HL-60/S4 (cell line): ENCODE measurements at regions not wholly inside any gene's neighbourhood (a gene's known extent, or its start where the extent isn't known, plus 50 kb on each side); places are given as distances from the start of the nearest gene placed in this dataset.
"Not testable (repeated sequence)": the region's sequence is repeated elsewhere in the genome, so short reads cannot be mapped to it uniquely, and the experiment has no call there.

ENCODE experiments used
- in situ Hi-C: fragments of 300-500 bp; cut with MboI; formaldehyde crosslinking; loops from 2 replicates; pipeline ENCODE4 v1.14.3; 2022; ENCODE audit warnings: low sequenced_read_pairs

GRCh38 chr16:16930309-16931000 is 540.3 kb downstream of the XYLT1 start:
- in situ Hi-C loops = no loop called here

- in situ Hi-C loops = no loop called here
Observed at GRCh38 chr16:16933861-16934260, 536.9 kb downstream of the XYLT1 start.

GRCh38 chr16:16934660-16935059 is 536.1 kb downstream of the XYLT1 start:
- in situ Hi-C loops = no loop called here

- in situ Hi-C loops = not testable (repeated sequence)
Observed at GRCh38 chr16:16935909-16936308, 534.9 kb downstream of the XYLT1 start.

GRCh38 chr16:16937576-16937975 is 533.2 kb downstream of the XYLT1 start:
- in situ Hi-C loops = no loop called here

GRCh38 chr16:16938009-16938408 is 532.8 kb downstream of the XYLT1 start:
- in situ Hi-C loops = no loop called here

- in situ Hi-C loops = no loop called here
Observed at GRCh38 chr16:16938980-16939379, 531.8 kb downstream of the XYLT1 start.

- in situ Hi-C loops = no loop called here
Observed at GRCh38 chr16:16940351-16940750, 530.4 kb downstream of the XYLT1 start.

- in situ Hi-C loops = not testable (repeated sequence)
Observed at GRCh38 chr16:16942849-16943248, 527.9 kb downstream of the XYLT1 start.

GRCh38 chr16:16945207-16945606 is 525.6 kb downstream of the XYLT1 start:
- in situ Hi-C loops = no loop called here

GRCh38 chr16:16956376-16956775 is 514.4 kb downstream of the XYLT1 start:
- in situ Hi-C loops = no loop called here

GRCh38 chr16:16960785-16961184 is 510.0 kb downstream of the XYLT1 start:
- in situ Hi-C loops = no loop called here

GRCh38 chr16:16966439-16966838 is 504.3 kb downstream of the XYLT1 start:
- in situ Hi-C loops = no loop called here

GRCh38 chr16:16971042-16971441 is 499.7 kb downstream of the XYLT1 start:
- in situ Hi-C loops = no loop called here

GRCh38 chr16:16972831-16973230 is 497.9 kb downstream of the XYLT1 start:
- in situ Hi-C loops = no loop called here

GRCh38 chr16:16973707-16974591 is 496.8 kb downstream of the XYLT1 start:
- in situ Hi-C loops = no loop called here

- in situ Hi-C loops = no loop called here
Observed at GRCh38 chr16:16982614-16983013, 488.1 kb downstream of the XYLT1 start.

GRCh38 chr16:16983582-16983981 is 487.2 kb downstream of the XYLT1 start:
- in situ Hi-C loops = no loop called here

- in situ Hi-C loops = not testable (repeated sequence)
Observed at GRCh38 chr16:16984091-16984490, 486.7 kb downstream of the XYLT1 start.

GRCh38 chr16:16985707-16986106 is 485.1 kb downstream of the XYLT1 start:
- in situ Hi-C loops = no loop called here

GRCh38 chr16:16988963-16989362 is 481.8 kb downstream of the XYLT1 start:
- in situ Hi-C loops = no loop called here

- in situ Hi-C loops = no loop called here
Observed at GRCh38 chr16:16989368-16989767, 481.4 kb downstream of the XYLT1 start.
